ENCODE measurements at regions not wholly inside any gene's neighbourhood (a gene's known extent, or its start where the extent isn't known, plus 50 kb on each side); places are given as distances from the start of the nearest gene placed in this dataset.

DNA sequence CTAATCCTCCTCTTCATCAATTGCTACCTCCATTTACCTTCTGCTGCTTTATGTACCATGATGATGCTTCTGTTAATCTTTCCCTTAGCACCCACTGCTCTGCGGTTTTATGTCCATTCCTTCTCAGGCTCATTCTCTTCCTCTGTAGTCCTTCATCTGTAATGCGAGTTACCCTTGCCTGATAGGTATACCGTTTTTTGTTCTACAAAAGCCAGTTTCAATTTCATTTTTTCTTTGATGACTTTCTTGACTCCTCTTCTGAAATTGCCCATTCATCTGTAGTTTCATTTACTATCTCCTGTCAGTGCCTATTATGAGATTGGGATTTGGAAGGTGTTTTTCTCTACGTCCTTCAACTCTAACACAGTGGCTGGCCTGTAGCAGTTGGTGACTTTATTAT, 445.9 kb upstream of the ZNF717 start:
- TF ChIP-seq POLR2A (conservative IDR thresholded peaks at IDR 0.05), result no peak
- TF ChIP-seq ZNF408 (CRISPR knock-in tag; IDR thresholded peaks at IDR 0.05; ENCODE audit: low read depth), result no peak
- no peak for TF ChIP-seq CTCF (IDR thresholded peaks at IDR 0.05 in 2 of 3, conservative IDR thresholded peaks at IDR 0.05 in 1 of 3; ENCODE audit: insufficient read depth in 2 of 3, low read depth in 1 of 3, low read length in 3 of 3)
- no peak for TF ChIP-seq DPF2 (IDR thresholded peaks at IDR 0.05)
- TF ChIP-seq ZNF551 (CRISPR knock-in tag; IDR thresholded peaks at IDR 0.05), result no peak
- TF ChIP-seq KDM1A (IDR thresholded peaks at IDR 0.05), result no peak

Measured in K562 (cell line).